ENCODE measurements at regions not wholly inside any gene's neighbourhood (a gene's known extent, or its start where the extent isn't known, plus 50 kb on each side); places are given as distances from the start of the nearest gene placed in this dataset.

DNA sequence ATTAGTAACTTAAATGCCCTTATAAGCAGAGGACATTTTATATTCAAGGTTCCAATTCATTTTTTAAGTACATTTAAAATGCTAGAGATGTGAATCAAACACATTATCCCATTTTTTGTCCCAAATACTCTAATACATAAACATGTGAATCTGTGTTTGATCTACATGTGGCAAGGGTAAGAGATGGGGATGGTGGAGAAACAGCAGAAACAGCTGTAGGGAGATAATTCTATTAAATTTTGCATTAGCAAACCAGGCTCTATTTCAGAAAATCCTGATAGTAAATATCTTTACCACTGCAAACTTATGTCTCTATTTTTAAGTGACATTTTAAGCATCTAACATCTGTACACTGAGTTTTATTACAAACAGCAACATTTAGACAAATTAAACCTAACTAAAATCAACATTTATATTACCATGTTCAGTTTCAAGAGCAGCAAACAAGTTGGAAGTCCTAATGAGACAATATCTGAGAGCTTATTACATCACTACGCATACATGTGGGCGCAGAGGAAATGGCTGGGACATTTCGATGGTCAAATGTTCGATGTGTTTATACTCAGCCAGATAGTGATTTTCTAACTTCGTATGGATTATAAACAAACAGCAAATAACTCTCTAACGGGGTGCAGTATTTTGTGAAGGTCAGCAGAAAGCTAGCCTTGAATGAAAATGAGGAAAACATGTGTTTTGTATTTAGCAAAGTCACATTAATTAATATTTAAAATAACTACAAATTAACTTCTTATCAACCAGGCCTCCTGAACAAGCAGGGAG, 165.1 kb downstream of the GJA1 start:
- DNase-seq (ENCODE audit: low read depth): no peak
- Histone ChIP-seq H3K27me3 (ENCODE audit: control insufficient read depth, insufficient read depth, low read length) (no peaks in the 10 kb centered on the region), H3K36me3 (ENCODE audit: control insufficient read depth, insufficient read depth, low read length) (no peaks in the 10 kb centered on the region), H3K4me3 (ENCODE audit: low read depth, low read length) (no peak overlapping the region)
- TF ChIP-seq, protein P1, sequence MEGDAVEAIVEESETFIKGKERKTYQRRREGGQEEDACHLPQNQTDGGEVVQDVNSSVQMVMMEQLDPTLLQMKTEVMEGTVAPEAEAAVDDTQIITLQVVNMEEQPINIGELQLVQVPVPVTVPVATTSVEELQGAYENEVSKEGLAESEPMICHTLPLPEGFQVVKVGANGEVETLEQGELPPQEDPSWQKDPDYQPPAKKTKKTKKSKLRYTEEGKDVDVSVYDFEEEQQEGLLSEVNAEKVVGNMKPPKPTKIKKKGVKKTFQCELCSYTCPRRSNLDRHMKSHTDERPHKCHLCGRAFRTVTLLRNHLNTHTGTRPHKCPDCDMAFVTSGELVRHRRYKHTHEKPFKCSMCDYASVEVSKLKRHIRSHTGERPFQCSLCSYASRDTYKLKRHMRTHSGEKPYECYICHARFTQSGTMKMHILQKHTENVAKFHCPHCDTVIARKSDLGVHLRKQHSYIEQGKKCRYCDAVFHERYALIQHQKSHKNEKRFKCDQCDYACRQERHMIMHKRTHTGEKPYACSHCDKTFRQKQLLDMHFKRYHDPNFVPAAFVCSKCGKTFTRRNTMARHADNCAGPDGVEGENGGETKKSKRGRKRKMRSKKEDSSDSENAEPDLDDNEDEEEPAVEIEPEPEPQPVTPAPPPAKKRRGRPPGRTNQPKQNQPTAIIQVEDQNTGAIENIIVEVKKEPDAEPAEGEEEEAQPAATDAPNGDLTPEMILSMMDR (IDR thresholded peaks at IDR 0.05; ENCODE audit: insufficient read depth, low read length, poor library complexity, severe bottlenecking): no peak

DNA sequence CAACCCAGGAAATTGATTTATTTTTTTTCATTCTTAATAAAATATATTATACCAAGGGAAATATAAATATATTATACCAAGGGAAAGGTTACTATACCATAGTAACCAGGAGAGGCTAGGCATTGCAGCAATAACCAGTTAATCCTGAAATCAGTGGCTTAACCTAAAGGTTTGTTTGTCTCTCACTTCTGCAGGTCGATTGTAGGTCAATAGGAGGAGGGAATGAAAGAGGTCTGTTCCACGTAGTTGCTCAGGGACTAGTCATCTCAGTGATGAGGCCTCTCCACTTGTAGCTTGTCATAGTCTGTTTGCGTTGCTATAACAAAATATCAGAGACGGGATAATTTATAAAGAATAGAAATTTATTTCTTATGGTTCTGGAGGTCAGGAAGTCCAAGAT, 168.0 kb downstream of the GJA1 start:
- Histone ChIP-seq H3K36me3 (ENCODE audit: control insufficient read depth, insufficient read depth, low read length) (no peaks in the 10 kb centered on the region), H3K27me3 (ENCODE audit: control insufficient read depth, insufficient read depth, low read length) (no peaks in the 10 kb centered on the region), H3K4me3 (ENCODE audit: low read depth, low read length) (no peak overlapping the region)
- TF ChIP-seq, protein P1 (IDR thresholded peaks at IDR 0.05; ENCODE audit: insufficient read depth, low read length, poor library complexity, severe bottlenecking): no peak
- no peak for DNase-seq (ENCODE audit: low read depth)

DNA sequence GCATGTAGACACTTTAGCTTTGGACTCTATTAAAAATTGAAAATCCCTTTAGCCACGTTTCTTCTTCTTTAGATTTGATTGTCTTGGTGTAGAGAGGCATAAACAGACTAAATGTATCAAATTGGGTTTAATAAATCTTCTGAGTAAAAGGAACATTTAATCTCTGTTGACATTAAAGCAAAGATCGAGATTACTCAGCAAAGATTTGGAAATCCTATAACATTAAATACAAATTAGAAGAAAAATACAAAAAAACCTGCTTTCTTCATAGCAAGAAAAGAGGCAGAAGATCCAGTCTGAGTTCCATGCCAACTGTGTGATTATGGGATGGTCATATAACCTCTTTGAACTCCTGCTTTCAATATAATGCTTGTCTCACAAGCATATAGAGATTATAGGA, 172.3 kb downstream of the GJA1 start:
- no peaks in the 10 kb centered on the region for H3K36me3 ChIP-seq (ENCODE audit: control insufficient read depth, insufficient read depth, low read length)
- H3K27me3 ChIP-seq (ENCODE audit: control insufficient read depth, insufficient read depth, low read length): no peaks in the 10 kb centered on the region
- DNase-seq (ENCODE audit: low read depth): no peak
- H3K4me3 ChIP-seq (ENCODE audit: low read depth, low read length): no peak overlapping the region
- TF ChIP-seq, protein P1 (IDR thresholded peaks at IDR 0.05; ENCODE audit: insufficient read depth, low read length, poor library complexity, severe bottlenecking): no peak

DNA sequence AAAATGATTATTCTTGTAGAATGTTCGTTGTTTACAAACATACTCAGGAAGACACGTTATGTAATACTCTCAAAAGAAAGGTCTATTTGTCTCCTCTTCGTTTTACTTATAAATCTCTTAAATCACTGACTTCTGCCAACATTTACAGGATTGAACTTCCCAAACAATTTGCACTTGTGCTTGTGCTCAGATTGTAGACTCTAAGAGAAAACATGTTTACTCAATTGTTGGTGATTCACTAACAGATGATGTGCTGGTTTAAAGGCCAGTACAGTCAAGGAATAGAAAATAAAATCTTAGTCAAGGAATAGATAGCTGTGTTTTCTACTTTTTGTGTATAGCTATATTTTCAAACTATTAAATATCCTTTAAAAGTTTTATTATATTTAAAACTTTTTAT, 172.8 kb downstream of the GJA1 start:
- no peaks in the 10 kb centered on the region for H3K27me3 ChIP-seq (ENCODE audit: control insufficient read depth, insufficient read depth, low read length)
- no peaks in the 10 kb centered on the region for H3K36me3 ChIP-seq (ENCODE audit: control insufficient read depth, insufficient read depth, low read length)
- no peak for DNase-seq (ENCODE audit: low read depth)
- no peak overlapping the region for H3K4me3 ChIP-seq (ENCODE audit: low read depth, low read length)
- TF ChIP-seq, protein P1 (IDR thresholded peaks at IDR 0.05; ENCODE audit: insufficient read depth, low read length, poor library complexity, severe bottlenecking): no peak

DNA sequence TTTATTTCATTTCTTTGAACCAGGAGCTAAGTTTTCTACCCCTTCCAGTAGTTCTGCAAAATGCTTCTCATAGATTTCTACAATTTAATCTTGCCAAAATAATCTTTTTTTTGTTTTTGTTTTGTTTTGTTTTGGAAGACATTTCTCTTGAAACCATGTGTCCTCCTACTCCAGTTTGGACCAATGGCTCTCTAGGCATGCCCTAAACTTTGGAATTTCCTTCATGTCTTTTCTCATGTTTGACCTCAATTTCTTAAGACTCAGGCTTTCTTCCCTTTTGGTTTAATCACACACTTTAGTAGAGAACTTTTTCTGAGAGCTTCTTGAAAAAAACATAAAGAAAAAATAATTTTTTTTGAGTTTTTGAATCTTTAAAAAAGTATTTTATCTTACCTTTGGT, 173.8 kb downstream of the GJA1 start:
- Histone ChIP-seq H3K4me3 (ENCODE audit: low read depth, low read length) (no peak overlapping the region), H3K27me3 (ENCODE audit: control insufficient read depth, insufficient read depth, low read length) (no peaks in the 10 kb centered on the region), H3K36me3 (ENCODE audit: control insufficient read depth, insufficient read depth, low read length) (no peaks in the 10 kb centered on the region)
- TF ChIP-seq, protein P1 (IDR thresholded peaks at IDR 0.05; ENCODE audit: insufficient read depth, low read length, poor library complexity, severe bottlenecking): no peak
- no peak for DNase-seq (ENCODE audit: low read depth)

DNA sequence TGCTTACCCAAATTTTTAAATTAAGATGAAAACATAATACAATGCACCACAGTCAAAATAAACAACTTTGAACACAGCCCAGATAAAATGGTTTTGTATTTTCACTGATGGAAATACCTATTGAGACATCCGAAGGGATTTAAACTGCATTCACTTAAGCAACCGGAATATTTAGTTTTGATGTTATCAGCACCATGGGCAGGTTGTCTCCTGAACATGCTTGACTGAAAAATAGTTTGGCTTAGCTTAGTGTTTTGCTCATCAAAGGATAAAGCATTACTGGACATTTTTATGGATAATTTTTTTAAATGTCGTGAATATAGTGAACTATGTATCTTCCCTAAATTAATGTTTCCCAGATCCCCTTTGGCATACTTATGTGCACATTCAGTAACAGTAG, 177.5 kb downstream of the GJA1 start:
- DNase-seq (ENCODE audit: low read depth): no peak
- no peak overlapping the region for H3K4me3 ChIP-seq (ENCODE audit: low read depth, low read length)
- H3K36me3 ChIP-seq (ENCODE audit: control insufficient read depth, insufficient read depth, low read length): no peaks in the 10 kb centered on the region
- TF ChIP-seq, protein P1 (IDR thresholded peaks at IDR 0.05; ENCODE audit: insufficient read depth, low read length, poor library complexity, severe bottlenecking): no peak
- no peaks in the 10 kb centered on the region for H3K27me3 ChIP-seq (ENCODE audit: control insufficient read depth, insufficient read depth, low read length)

Data from kidney epithelial cell (primary cell).